ENCODE measurements at regions not wholly inside any gene's neighbourhood (a gene's known extent, or its start where the extent isn't known, plus 50 kb on each side); places are given as distances from the start of the nearest gene placed in this dataset.

DNA sequence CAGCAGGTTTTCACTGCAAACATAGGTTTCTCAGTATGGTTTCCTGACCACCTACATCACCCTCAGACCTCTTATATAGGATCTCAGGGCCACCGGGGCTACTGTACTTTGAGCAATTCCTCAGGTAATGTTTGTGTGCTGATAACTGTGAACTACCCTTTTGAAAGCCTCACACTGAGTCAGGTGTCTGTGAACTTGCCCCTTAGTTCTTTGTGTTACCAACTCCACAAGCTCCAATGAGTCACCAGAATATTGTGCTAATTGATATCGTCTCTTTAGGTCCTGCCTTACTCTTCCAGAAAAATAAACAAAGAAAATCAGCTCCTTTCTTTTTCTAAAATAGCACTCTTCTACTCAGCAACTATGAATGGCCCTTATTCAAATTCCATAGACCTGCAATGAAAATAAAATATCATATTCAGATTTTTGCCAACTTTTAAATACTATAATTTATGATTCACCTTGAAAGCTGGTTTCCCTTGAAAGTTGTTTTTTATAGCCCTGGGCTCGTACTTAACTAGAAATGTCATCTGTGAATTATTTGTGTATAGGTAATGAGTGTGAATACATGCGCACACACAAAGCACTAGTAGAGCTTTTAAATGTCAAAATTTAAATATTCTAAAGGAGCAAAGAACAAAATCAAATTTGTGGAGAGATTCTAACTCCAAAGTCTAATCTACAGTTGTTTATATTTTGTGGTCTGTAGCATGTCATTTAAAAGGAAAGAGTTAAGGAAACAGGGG is 88.1 kb upstream of the WARS2 start:
- H3K27me3 ChIP-seq (ENCODE audit: low read length), result no peaks in the 10 kb centered on the region
- H3K27ac ChIP-seq (ENCODE audit: low read length), result no peak overlapping the region
- H3K79me2 ChIP-seq (ENCODE audit: low read length), result no peaks in the 10 kb centered on the region
- H3K36me3 ChIP-seq (ENCODE audit: insufficient read depth, low read length), result no peaks in the 10 kb centered on the region
- no peak overlapping the region for H3K4me2 ChIP-seq (ENCODE audit: low read depth, low read length, poor library complexity, severe bottlenecking)
- H3K4me3 ChIP-seq (ENCODE audit: low read length), result no peak overlapping the region
- DNase-seq, result no peak
- no peak overlapping the region for H2AFZ ChIP-seq (ENCODE audit: low read length)
- no peaks in the 10 kb centered on the region for H3K9me2 ChIP-seq (replicated peaks; ENCODE audit: insufficient read depth, low read length)
- H3K9ac ChIP-seq (ENCODE audit: low read length), result no peak overlapping the region
- H3K4me1 ChIP-seq (ENCODE audit: low read length), result no peaks in the 10 kb centered on the region
- H3K9me3 ChIP-seq (ENCODE audit: low read length), result no peaks in the 10 kb centered on the region
- no peaks in the 10 kb centered on the region for H4K20me1 ChIP-seq (ENCODE audit: insufficient read depth, low read depth, low read length)

DNA sequence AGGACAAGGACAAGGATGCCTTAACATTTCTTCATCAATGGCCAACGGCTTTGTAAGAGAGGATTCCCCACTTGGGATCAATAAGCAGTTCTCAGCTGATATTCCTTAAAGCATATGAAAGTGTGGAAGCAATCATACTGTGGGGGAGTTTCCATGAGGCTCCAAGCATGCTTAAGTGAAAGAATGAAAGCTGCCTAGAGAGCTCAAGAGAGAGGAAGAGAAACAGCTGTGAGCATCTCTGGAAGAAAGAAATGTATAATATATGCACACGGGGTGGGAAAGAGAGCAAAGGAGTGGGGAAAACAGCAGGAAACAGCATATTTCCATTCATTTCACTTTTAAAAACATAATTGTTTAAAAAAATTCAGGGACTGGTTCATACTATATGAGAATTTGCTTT is 94.7 kb upstream of the WARS2 start:
- H3K9me3 ChIP-seq (ENCODE audit: low read length), result no peaks in the 10 kb centered on the region
- no peaks in the 10 kb centered on the region for H3K4me1 ChIP-seq (ENCODE audit: low read length)
- H3K4me2 ChIP-seq (ENCODE audit: low read depth, low read length, poor library complexity, severe bottlenecking), result no peak overlapping the region
- H3K27ac ChIP-seq (ENCODE audit: low read length), result no peak overlapping the region
- H3K9ac ChIP-seq (ENCODE audit: low read length), result no peak overlapping the region
- no peak for DNase-seq
- no peaks in the 10 kb centered on the region for H3K36me3 ChIP-seq (ENCODE audit: insufficient read depth, low read length)
- H3K79me2 ChIP-seq (ENCODE audit: low read length), result no peaks in the 10 kb centered on the region
- no peaks in the 10 kb centered on the region for H3K9me2 ChIP-seq (replicated peaks; ENCODE audit: insufficient read depth, low read length)
- no peak overlapping the region for H3K4me3 ChIP-seq (ENCODE audit: low read length)
- H3K27me3 ChIP-seq (ENCODE audit: low read length), result no peaks in the 10 kb centered on the region
- no peak overlapping the region for H2AFZ ChIP-seq (ENCODE audit: low read length)
- no peaks in the 10 kb centered on the region for H4K20me1 ChIP-seq (ENCODE audit: insufficient read depth, low read depth, low read length)

DNA sequence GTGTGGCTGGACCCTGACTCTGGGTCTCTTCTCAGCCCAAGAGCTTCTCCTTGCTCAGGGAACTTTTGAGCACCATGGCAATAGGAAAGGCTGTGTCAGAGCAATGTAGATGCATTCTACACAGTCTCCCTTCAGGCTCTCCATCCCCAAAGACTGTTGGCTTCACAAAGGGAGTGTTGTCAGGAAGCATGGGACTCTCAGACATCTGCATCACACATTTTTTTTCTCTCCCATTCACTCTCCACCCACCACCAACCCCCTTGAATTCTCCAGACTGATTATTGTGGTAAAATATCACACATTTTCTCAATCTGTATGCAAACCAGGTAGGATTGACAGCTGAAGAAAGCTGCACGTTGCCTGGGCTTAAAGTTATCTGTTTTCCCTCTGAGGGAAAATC is 105.4 kb upstream of the WARS2 start:
- Histone ChIP-seq H3K27ac (ENCODE audit: low read length) (no peak overlapping the region), H3K4me2 (ENCODE audit: low read depth, low read length, poor library complexity, severe bottlenecking) (no peak overlapping the region), H4K20me1 (ENCODE audit: insufficient read depth, low read depth, low read length) (no peaks in the 10 kb centered on the region), H3K4me3 (ENCODE audit: low read length) (no peak overlapping the region), H3K79me2 (ENCODE audit: low read length) (no peaks in the 10 kb centered on the region), H3K27me3 (ENCODE audit: low read length) (no peaks in the 10 kb centered on the region), H3K4me1 (ENCODE audit: low read length) (no peaks in the 10 kb centered on the region), H3K9me2 (replicated peaks; ENCODE audit: insufficient read depth, low read length) (no peaks in the 10 kb centered on the region), H2AFZ (ENCODE audit: low read length) (no peak overlapping the region), H3K36me3 (ENCODE audit: insufficient read depth, low read length) (no peaks in the 10 kb centered on the region), H3K9ac (ENCODE audit: low read length) (no peak overlapping the region), H3K9me3 (ENCODE audit: low read length) (no peaks in the 10 kb centered on the region)
- DNase-seq, result no peak

DNA sequence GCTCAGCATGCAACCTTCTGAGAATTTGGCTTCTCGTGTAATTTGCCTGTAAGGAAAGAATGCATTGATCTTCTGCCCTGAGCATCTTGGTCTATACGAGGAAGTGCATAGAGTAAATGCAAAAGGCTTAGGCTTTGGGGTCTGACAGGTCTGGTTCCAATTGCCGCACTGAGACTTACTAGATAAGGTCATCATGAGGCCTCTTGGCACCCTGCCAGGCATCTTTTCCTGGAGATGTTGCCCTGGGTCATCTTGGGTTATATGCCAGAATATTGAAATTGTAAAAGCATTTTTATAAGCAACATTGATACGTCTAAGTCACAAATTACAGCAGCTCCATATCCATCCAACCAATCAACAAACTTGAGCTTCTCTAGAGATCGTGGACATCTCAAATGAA is 108.8 kb upstream of the WARS2 start:
- Histone ChIP-seq H3K4me3 (ENCODE audit: low read length) (no peak overlapping the region), H3K36me3 (ENCODE audit: insufficient read depth, low read length) (no peaks in the 10 kb centered on the region), H3K9me2 (replicated peaks; ENCODE audit: insufficient read depth, low read length) (no peaks in the 10 kb centered on the region), H3K27ac (ENCODE audit: low read length) (no peak overlapping the region), H4K20me1 (ENCODE audit: insufficient read depth, low read depth, low read length) (no peaks in the 10 kb centered on the region), H3K9me3 (ENCODE audit: low read length) (no peaks in the 10 kb centered on the region), H3K27me3 (ENCODE audit: low read length) (no peaks in the 10 kb centered on the region), H3K4me2 (ENCODE audit: low read depth, low read length, poor library complexity, severe bottlenecking) (no peak overlapping the region), H3K79me2 (ENCODE audit: low read length) (no peaks in the 10 kb centered on the region), H2AFZ (ENCODE audit: low read length) (no peak overlapping the region), H3K4me1 (ENCODE audit: low read length) (no peaks in the 10 kb centered on the region), H3K9ac (ENCODE audit: low read length) (no peak overlapping the region)
- no peak for DNase-seq

DNA sequence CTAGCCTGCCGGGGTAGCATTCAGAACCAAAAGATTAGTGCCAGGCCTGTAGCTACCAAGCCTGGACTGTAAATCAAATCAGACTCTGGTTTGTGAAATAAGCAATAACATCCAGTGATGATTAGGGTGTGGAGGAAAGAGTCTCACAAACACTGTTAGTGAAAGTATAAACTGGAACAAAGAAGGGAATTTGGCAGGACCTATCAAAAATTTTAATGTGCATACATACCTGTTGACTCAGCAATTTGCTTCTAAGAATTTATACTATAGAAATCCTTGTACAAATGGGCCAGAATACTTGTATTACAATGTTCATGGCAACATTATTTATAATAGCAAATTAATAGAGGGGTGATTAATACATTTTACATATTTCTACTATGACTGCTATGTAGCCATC is 109.8 kb upstream of the WARS2 start:
- Histone ChIP-seq H3K4me1 (ENCODE audit: low read length) (no peaks in the 10 kb centered on the region), H3K4me2 (ENCODE audit: low read depth, low read length, poor library complexity, severe bottlenecking) (no peak overlapping the region), H3K9me2 (replicated peaks; ENCODE audit: insufficient read depth, low read length) (no peaks in the 10 kb centered on the region), H3K4me3 (ENCODE audit: low read length) (no peak overlapping the region), H3K36me3 (ENCODE audit: insufficient read depth, low read length) (no peaks in the 10 kb centered on the region), H2AFZ (ENCODE audit: low read length) (no peak overlapping the region), H3K79me2 (ENCODE audit: low read length) (no peaks in the 10 kb centered on the region), H3K27me3 (ENCODE audit: low read length) (no peaks in the 10 kb centered on the region), H3K9ac (ENCODE audit: low read length) (no peak overlapping the region), H4K20me1 (ENCODE audit: insufficient read depth, low read depth, low read length) (no peaks in the 10 kb centered on the region), H3K9me3 (ENCODE audit: low read length) (no peaks in the 10 kb centered on the region), H3K27ac (ENCODE audit: low read length) (no peak overlapping the region)
- no peak for DNase-seq

DNA sequence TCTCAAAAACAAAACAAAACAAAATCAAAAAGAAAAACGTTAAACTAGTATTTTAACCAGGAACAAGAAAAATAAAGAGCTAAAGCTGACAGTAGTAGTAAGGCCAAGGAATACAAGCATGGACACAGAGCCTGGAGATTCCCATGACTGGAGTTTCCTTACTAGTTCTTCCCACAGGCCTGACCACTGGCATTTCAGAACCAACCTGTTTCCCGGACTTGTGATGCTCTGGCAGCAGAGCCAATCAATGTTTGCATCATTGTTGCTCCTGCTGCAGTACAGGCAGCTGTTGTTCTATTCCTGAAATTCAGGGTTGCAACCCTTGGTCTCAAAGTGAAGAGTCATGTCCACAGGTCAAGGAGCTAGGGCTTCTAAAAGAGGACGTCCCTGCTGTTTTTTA is 111.3 kb upstream of the WARS2 start:
- no peak overlapping the region for H3K9ac ChIP-seq (ENCODE audit: low read length)
- H3K4me2 ChIP-seq (ENCODE audit: low read depth, low read length, poor library complexity, severe bottlenecking), result no peak overlapping the region
- H3K27ac ChIP-seq (ENCODE audit: low read length), result no peak overlapping the region
- no peaks in the 10 kb centered on the region for H3K79me2 ChIP-seq (ENCODE audit: low read length)
- no peak for DNase-seq
- H3K27me3 ChIP-seq (ENCODE audit: low read length), result no peaks in the 10 kb centered on the region
- H2AFZ ChIP-seq (ENCODE audit: low read length), result no peak overlapping the region
- H3K9me3 ChIP-seq (ENCODE audit: low read length), result no peaks in the 10 kb centered on the region
- no peaks in the 10 kb centered on the region for H3K36me3 ChIP-seq (ENCODE audit: insufficient read depth, low read length)
- no peaks in the 10 kb centered on the region for H3K9me2 ChIP-seq (replicated peaks; ENCODE audit: insufficient read depth, low read length)
- H4K20me1 ChIP-seq (ENCODE audit: insufficient read depth, low read depth, low read length), result no peaks in the 10 kb centered on the region
- H3K4me3 ChIP-seq (ENCODE audit: low read length), result no peak overlapping the region
- H3K4me1 ChIP-seq (ENCODE audit: low read length), result no peaks in the 10 kb centered on the region

DNA sequence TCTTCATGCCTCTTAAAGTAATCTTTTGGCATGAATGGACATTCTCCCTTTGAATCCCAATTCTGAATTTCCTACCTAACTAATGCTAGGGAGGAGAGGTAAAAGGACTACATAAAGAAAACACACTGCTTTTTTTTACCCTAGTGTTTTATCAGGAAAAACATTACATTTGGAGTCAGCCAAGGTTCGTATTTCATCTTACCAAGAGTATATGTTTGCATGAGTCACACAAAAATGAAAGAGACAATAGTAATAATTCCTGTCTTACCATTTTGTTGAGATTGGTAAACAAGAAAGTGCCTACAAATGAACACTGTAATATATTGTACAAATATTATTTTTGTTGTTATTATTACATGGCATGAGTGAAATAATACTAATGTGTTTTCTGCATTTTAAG is 112.9 kb upstream of the WARS2 start:
- Histone ChIP-seq H3K4me3 (ENCODE audit: low read length) (no peak overlapping the region), H3K27me3 (ENCODE audit: low read length) (no peaks in the 10 kb centered on the region), H3K79me2 (ENCODE audit: low read length) (no peaks in the 10 kb centered on the region), H3K27ac (ENCODE audit: low read length) (no peak overlapping the region), H2AFZ (ENCODE audit: low read length) (no peak overlapping the region), H3K9ac (ENCODE audit: low read length) (no peak overlapping the region), H3K4me1 (ENCODE audit: low read length) (no peaks in the 10 kb centered on the region), H3K4me2 (ENCODE audit: low read depth, low read length, poor library complexity, severe bottlenecking) (no peak overlapping the region), H4K20me1 (ENCODE audit: insufficient read depth, low read depth, low read length) (no peaks in the 10 kb centered on the region), H3K9me3 (ENCODE audit: low read length) (no peaks in the 10 kb centered on the region), H3K9me2 (replicated peaks; ENCODE audit: insufficient read depth, low read length) (no peaks in the 10 kb centered on the region), H3K36me3 (ENCODE audit: insufficient read depth, low read length) (no peaks in the 10 kb centered on the region)
- no peak for DNase-seq

DNA sequence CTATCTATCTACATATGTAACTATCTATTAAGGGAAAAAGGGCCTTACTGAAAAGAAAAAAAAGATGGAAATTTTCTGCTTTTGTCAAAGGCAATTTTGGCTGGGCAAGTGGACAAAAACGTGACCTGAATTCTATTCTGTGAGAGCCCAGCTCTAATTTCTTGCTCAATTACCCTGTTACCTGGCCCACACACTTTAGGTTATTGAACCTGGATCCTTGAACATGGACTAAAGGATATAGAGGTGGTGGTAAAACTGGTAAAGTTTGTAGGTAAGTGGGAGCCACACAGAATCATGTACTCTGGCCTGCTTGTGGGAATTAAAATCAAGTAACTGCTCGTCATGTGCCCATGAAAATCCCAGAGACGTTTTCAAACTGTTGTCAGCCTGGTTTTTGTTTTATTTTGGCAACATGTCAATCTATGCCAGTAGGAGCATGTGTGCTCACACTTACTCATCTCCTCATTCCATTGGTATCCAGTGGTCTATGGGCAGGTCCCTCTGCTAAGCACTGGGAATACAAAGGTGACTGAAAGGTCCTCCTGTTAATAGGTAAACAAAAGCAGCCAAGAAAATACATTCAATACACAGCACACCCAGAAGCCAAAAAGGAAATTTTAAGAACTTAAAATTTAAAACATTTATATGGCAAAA is 113.7 kb upstream of the WARS2 start:
- H3K27ac ChIP-seq (ENCODE audit: low read length), result no peak overlapping the region
- no peaks in the 10 kb centered on the region for H3K79me2 ChIP-seq (ENCODE audit: low read length)
- no peaks in the 10 kb centered on the region for H3K9me3 ChIP-seq (ENCODE audit: low read length)
- H3K4me1 ChIP-seq (ENCODE audit: low read length), result no peaks in the 10 kb centered on the region
- DNase-seq, result no peak
- no peak overlapping the region for H2AFZ ChIP-seq (ENCODE audit: low read length)
- H3K27me3 ChIP-seq (ENCODE audit: low read length), result no peaks in the 10 kb centered on the region
- no peak overlapping the region for H3K4me3 ChIP-seq (ENCODE audit: low read length)
- H4K20me1 ChIP-seq (ENCODE audit: insufficient read depth, low read depth, low read length), result no peaks in the 10 kb centered on the region
- H3K9ac ChIP-seq (ENCODE audit: low read length), result no peak overlapping the region
- no peaks in the 10 kb centered on the region for H3K9me2 ChIP-seq (replicated peaks; ENCODE audit: insufficient read depth, low read length)
- no peak overlapping the region for H3K4me2 ChIP-seq (ENCODE audit: low read depth, low read length, poor library complexity, severe bottlenecking)
- H3K36me3 ChIP-seq (ENCODE audit: insufficient read depth, low read length), result no peaks in the 10 kb centered on the region

Data from Karpas-422 (cell line).